NCI-H2171 (cell line): ENCODE measurements at regions not wholly inside any gene's neighbourhood (a gene's known extent, or its start where the extent isn't known, plus 50 kb on each side); places are given as distances from the start of the nearest gene placed in this dataset.
"Not testable (repeated sequence)": the region's sequence is repeated elsewhere in the genome, so short reads cannot be mapped to it uniquely, and the experiment has no call there.

Experiments
- DNase-seq: peaks from one replicate; lab custom pipeline; 2025; lab: John Stamatoyannopoulos, UW

- DNase-seq, result no peak
Measured at GRCh38 chr6:95865857-95866256, 149.9 kb upstream of the FUT9 start.

- no peak for DNase-seq
Measured at GRCh38 chr6:95866732-95867131, 149.0 kb upstream of the FUT9 start.

- DNase-seq, result no peak
Measured at GRCh38 chr6:95867205-95867604, 148.6 kb upstream of the FUT9 start.

- DNase-seq, result no peak
Measured at GRCh38 chr6:95877480-95877879, 138.3 kb upstream of the FUT9 start.

GRCh38 chr6:95879856-95880255 lies 135.9 kb upstream of the FUT9 start:
- no peak for DNase-seq

- DNase-seq, result no peak
Measured at GRCh38 chr6:95882371-95882770, 133.4 kb upstream of the FUT9 start.

- not testable (repeated sequence) for DNase-seq
Measured at GRCh38 chr6:95888711-95889110, 127.1 kb upstream of the FUT9 start.

GRCh38 chr6:95905132-95905531 lies 110.6 kb upstream of the FUT9 start:
- no peak for DNase-seq

- no peak for DNase-seq
Measured at GRCh38 chr6:95917034-95917433, 98.7 kb upstream of the FUT9 start.

- DNase-seq, result no peak
Measured at GRCh38 chr6:95923518-95923917, 92.3 kb upstream of the FUT9 start.

- no peak for DNase-seq
Measured at GRCh38 chr6:95935736-95936135, 80.0 kb upstream of the FUT9 start.

GRCh38 chr6:95946906-95947305 lies 68.9 kb upstream of the FUT9 start:
- DNase-seq, result no peak

GRCh38 chr6:95948324-95948723 lies 67.5 kb upstream of the FUT9 start:
- no peak for DNase-seq

GRCh38 chr6:95949985-95950384 lies 65.8 kb upstream of the FUT9 start:
- DNase-seq, result no peak

GRCh38 chr6:95958686-95959085 lies 57.1 kb upstream of the FUT9 start:
- DNase-seq, result no peak

GRCh38 chr6:95959261-95959660 lies 56.5 kb upstream of the FUT9 start:
- DNase-seq, result no peak
